HG03342 (cell line): ENCODE measurements at regions not wholly inside any gene's neighbourhood (a gene's known extent, or its start where the extent isn't known, plus 50 kb on each side); places are given as distances from the start of the nearest gene placed in this dataset.

Experiments used
- ATAC-seq: cut with Tn5 transposase; IDR thresholded peaks from one replicate; pipeline ENCODE4 v1.9.1; 2021; ENCODE audit warnings: mild to moderate bottlenecking, moderate library complexity; ENCODE audit not compliant: unreplicated experiment

GRCh38 chr9:107667231-107668070 is 177.9 kb upstream of the KLF4 start:
- ATAC-seq, result no peak

- no peak for ATAC-seq
Measured at GRCh38 chr9:107665057-107665456, 175.5 kb upstream of the KLF4 start.

DNA sequence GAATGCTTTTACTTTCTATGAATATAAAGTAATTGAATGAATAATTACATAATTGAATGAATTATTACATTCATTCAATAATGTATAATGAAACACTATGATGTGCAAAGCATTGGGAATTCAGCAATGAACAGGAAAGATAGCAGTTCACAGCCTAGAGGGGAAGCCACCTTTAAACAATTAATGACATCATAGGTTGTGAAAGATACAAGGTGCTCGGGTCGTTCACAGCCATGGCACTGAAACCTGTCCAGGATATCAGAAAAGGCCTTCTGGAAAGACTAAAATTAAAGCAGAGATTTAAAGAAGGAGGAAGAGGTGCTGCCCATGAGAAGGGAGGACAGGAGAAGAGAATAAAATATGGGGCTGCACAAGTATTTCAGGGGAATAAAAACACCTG is 171.4 kb upstream of the KLF4 start:
- ATAC-seq, result no peak

DNA sequence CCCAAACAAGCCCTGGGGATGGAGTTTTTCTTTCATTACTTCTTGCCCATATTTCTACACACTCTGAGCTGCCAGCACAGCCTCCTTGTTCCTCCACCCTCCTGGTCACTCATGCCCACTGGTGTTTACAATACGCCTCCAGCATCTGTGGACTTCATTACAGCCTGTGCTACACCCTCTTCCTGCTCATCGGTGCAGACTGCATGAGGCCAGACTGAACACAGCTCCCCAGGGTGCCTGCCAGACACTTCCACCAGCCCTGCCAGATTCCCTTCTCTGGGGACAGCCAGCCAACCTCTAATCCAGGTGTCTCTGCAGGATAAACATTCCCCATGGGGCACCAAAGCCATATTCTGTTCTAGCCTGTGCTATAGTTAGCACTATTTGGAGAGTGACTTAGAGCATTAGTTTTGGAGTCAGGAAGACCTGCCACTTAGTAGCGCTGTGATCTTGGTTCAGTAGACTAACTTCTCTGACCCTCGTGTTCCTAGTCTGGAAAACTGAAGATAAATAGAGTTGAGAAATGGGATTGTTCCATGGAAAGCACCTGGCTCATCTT is 163.8 kb upstream of the KLF4 start:
- ATAC-seq, result no peak

DNA sequence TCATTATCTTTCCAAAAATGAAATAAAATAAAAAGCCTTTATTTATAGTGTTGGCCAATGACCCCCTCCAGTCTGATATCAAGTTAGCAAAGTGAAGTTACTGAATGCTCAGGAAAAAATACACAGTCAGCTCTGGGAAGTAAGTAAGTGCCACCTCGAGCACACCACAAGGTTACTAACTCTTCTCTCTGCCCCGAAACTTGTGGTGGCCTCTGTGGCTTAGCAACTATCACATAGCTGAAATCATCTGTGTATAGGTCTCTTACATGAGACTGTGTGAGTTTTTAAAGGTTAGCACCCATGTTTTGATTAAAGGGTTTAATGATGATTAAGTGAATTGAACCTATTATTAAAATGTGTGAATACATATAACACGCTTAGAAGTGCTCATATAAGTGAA is 161.4 kb upstream of the KLF4 start:
- no peak for ATAC-seq

DNA sequence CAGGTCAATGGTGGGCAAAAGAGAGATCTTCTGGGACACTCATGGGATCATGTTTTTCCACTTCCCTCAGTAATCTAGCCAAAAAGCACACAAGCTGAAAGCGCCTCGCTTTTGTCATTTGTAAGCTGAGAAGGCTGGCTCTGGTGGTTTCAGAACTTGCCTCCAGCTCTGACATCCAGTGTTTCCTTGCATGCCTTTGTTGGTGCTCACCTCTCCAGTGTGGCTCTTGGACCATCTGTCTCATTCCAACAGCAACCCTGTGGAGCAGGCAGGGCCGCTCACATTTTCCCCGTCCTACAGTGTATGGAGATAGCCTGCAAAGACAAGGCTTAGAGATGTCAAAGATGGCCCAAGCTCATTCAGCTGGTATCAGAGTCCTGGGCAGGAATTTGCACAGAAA is 160.8 kb upstream of the KLF4 start:
- no peak for ATAC-seq

DNA sequence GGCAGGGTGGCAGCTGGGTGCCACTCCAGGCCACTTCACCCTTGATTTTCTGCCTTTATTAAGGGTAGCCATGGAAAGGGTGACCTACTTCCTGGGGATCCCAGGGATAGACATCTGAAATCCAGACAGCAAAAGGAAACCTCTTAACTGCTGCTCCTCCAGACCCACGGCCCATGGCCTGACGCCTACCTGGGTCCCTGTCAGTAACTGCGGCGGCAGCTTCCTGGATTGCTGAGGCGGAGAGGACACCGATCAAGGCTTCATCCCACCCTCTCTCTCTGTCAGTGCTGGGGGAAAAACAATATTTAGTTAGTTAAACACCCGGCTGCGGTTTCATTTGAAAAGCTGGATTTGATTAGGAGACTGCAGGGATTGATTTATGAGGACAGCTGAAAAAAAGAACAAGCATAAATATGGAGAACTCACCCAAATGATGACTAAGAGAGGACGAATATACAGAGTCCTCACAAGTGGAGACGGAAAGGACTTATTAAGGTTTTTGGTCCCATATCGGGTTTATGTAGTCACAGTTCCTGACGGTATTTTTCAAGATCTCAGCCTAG is 158.7 kb upstream of the KLF4 start:
- no peak for ATAC-seq

- no peak for ATAC-seq
Measured at GRCh38 chr9:107647611-107648010, 158.0 kb upstream of the KLF4 start.

DNA sequence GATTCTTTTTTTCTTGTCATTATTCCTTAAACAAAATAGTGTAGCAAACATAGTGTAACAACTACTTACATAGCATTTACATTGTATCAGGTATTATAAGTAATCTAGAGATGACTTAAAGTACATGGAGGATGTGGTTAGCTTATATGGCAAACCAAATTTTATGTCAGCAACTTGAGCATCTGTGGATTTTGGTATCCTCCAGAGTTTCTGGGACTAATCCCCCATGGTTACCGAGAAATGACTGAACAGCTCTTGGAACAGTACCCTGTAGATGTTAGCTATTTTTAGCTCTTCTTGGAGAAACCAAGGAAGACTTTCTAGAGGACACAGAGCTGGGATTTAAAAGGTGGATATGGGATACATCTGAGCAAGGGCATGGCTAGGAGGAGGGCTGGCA is 157.6 kb upstream of the KLF4 start:
- no peak for ATAC-seq

- ATAC-seq, result no peak
Measured at GRCh38 chr9:107645464-107645833, 155.9 kb upstream of the KLF4 start.

GRCh38 chr9:107644733-107645463 is 155.3 kb upstream of the KLF4 start:
- no peak for ATAC-seq

- no peak for ATAC-seq
Measured at GRCh38 chr9:107639426-107639825, 149.9 kb upstream of the KLF4 start.

- ATAC-seq, result no peak
Measured at GRCh38 chr9:107638521-107639310, 149.1 kb upstream of the KLF4 start.

DNA sequence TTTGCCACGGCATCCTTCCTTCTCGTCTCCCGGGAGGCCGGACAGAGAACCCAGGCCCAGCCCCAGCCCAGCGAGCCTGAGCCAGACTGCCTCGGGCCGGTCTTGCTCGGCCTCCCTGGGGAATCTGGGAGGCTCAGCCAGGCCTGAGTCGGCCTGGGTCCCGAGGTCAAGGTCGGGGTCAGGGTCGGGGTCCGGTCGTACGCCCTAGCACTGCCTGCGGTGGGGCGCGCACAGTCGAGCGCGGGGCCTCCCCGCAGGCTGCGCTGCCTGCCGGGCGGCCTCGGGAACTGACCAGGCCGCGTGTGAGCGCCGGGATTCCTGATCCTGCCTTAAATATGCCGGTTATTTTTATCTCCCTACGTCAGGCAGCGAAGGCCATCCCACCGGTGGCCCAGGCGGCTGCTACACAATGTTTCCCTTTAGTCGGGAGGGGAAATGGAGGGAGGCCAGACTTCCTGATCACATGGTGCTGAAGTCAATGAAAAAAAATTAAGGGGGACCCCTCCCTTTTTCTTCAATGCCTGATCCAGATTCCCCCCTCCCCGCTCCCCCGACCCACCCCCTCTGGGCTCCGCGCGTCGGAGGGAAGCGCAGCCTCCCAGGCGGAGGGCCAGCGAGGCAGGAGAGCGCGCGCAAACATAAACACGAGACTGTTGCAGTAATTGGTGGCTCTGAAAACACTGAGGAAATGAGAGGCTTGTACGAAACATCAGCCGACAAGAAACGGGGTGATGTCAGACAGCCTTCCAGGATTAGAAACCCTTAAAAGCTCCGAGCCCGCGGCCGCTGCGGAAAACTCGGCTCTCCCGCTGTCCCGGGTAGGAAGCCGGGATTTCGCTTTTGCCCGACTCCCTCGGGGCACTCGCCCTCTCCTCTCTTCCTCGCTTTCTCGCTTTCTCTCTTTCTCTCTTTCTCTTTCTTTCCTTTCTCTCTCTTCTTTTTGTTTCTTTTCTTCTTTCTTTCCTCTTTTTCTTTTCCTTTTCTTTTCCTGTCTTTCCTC is 148.2 kb upstream of the KLF4 start:
- ATAC-seq, result no peak

- ATAC-seq, result no peak
Measured at GRCh38 chr9:107636571-107637381, 147.2 kb upstream of the KLF4 start.

- ATAC-seq, result no peak
Measured at GRCh38 chr9:107635803-107636174, 146.2 kb upstream of the KLF4 start.

DNA sequence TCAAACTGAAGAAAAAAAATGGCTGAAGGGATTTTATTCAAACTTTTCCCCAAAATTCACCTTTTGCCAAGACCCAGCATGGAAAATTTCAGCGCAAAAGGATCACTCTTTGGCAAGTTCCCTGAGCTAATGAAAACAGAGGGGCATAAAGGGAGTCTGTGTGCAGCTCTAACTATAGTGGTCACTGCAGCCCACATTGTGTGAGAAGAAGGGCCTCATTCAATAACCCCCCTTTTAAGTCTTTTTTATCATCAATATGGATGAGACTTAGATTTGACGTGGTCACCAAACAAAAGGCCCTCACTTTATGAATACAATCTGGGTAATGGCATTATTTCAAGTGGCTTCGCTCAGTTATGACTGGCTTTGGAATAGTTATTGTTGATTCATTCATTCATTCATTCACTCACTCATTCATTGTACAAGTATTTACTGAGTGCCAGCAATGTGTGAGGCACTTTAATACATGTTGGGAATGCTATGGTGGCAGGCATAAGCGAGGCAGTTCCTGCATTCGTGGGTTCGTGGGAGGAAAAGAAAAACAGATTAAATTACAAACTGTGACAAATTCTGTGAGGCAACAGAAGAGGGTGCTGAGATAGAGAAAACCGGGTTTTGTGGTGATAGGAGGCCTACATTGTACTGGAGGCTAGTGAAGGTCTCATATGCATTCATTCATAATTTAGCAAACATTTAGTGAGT is 145.7 kb upstream of the KLF4 start:
- no peak for ATAC-seq

DNA sequence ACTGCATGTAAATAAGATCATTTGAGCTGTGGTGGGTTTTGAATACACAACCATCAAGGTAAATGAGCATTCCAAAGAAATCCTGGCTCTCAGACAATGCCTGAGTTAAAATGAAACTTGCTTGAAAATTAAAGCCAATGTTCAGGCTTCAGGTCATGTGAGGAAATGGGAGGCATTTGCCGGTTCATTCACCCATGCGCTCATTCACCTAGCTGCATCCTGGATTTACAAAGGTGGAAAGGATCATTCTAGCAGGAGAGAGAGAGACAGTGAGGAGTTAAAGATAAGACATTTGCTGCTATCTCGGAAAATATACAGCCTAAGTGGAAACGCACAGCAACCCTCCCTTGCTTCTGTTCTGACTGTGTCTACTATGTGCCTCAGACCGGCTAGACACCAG is 143.8 kb upstream of the KLF4 start:
- no peak for ATAC-seq
